ENCODE measurements at regions not wholly inside any gene's neighbourhood (a gene's known extent, or its start where the extent isn't known, plus 50 kb on each side); places are given as distances from the start of the nearest gene placed in this dataset.

GRCh38 chr5:123811831-123812230 is 299.9 kb downstream of the CSNK1G3 start:
- Mint-ChIP-seq H3K27me3 (peaks cover 4% of the 10 kb centered on the region), H3K4me3 (no peak overlapping the region), H3K27ac (no peak overlapping the region), H3K36me3 (no peaks in the 10 kb centered on the region), H3K4me1 (no peaks in the 10 kb centered on the region), H3K9me3 (peaks cover 0 to 5% (median 0%) of the 10 kb centered on the region in 7 donors)
- Histone ChIP-seq H3K27ac (ENCODE audit: insufficient read depth, low read length, poor library complexity, severe bottlenecking) (no peak overlapping the region), H3K36me3 (ENCODE audit: control insufficient read depth, insufficient read depth, low read length) (no peaks in the 10 kb centered on the region), H3K9me3 (ENCODE audit: control insufficient read depth in 2 of 2, low read length in 2 of 2) (no peaks in the 10 kb centered on the region), H3K27me3 (ENCODE audit: control insufficient read depth, insufficient read depth, low read length) (no peaks in the 10 kb centered on the region), H3K4me1 (ENCODE audit: control insufficient read depth, insufficient read depth, low read length, poor library complexity, severe bottlenecking) (no peaks in the 10 kb centered on the region), H3K4me3 (ENCODE audit: low read depth, low read length) (no peak overlapping the region)
- no peak for ATAC-seq (ENCODE audit: low read depth in 2 of 2)
- DNase-seq = no peak

GRCh38 chr5:123810746-123811340 is 298.9 kb downstream of the CSNK1G3 start:
- Histone ChIP-seq H3K9me3 (ENCODE audit: control insufficient read depth in 2 of 2, low read length in 2 of 2) (no peaks in the 10 kb centered on the region), H3K27me3 (ENCODE audit: control insufficient read depth, insufficient read depth, low read length) (no peaks in the 10 kb centered on the region), H3K4me1 (ENCODE audit: control insufficient read depth, insufficient read depth, low read length, poor library complexity, severe bottlenecking) (no peaks in the 10 kb centered on the region), H3K4me3 (ENCODE audit: low read depth, low read length) (no peak overlapping the region), H3K36me3 (ENCODE audit: control insufficient read depth, insufficient read depth, low read length) (no peaks in the 10 kb centered on the region), H3K27ac (ENCODE audit: insufficient read depth, low read length, poor library complexity, severe bottlenecking) (no peak overlapping the region)
- Mint-ChIP-seq H3K27me3 (peaks cover 7% of the 10 kb centered on the region), H3K4me3 (no peak overlapping the region), H3K4me1 (no peaks in the 10 kb centered on the region), H3K27ac (no peak overlapping the region), H3K9me3 (peaks cover 0 to 4% (median 0%) of the 10 kb centered on the region in 7 donors), H3K36me3 (no peaks in the 10 kb centered on the region)
- DNase-seq (no peak), ATAC-seq (ENCODE audit: low read depth in 2 of 2) (no peak)

GRCh38 chr5:123810253-123810652 is 298.3 kb downstream of the CSNK1G3 start:
- peaks cover 0 to 4% (median 0%) of the 10 kb centered on the region in 7 donors for H3K9me3 Mint-ChIP-seq
- ATAC-seq (ENCODE audit: low read depth in 2 of 2) = no peak
- no peak overlapping the region for H3K27ac Mint-ChIP-seq

GRCh38 chr5:123809594-123810221 is 297.7 kb downstream of the CSNK1G3 start:
- Histone ChIP-seq H3K27me3 (ENCODE audit: control insufficient read depth, insufficient read depth, low read length) (no peaks in the 10 kb centered on the region), H3K36me3 (ENCODE audit: control insufficient read depth, insufficient read depth, low read length) (no peaks in the 10 kb centered on the region), H3K9me3 (ENCODE audit: control insufficient read depth in 2 of 2, low read length in 2 of 2) (no peaks in the 10 kb centered on the region), H3K4me1 (ENCODE audit: control insufficient read depth, insufficient read depth, low read length, poor library complexity, severe bottlenecking) (no peaks in the 10 kb centered on the region), H3K4me3 (ENCODE audit: low read depth, low read length) (no peak overlapping the region), H3K27ac (ENCODE audit: insufficient read depth, low read length, poor library complexity, severe bottlenecking) (no peak overlapping the region)
- Mint-ChIP-seq H3K27ac (no peak overlapping the region), H3K9me3 (peaks cover 0 to 4% (median 0%) of the 10 kb centered on the region in 7 donors), H3K4me1 (no peaks in the 10 kb centered on the region), H3K36me3 (no peaks in the 10 kb centered on the region), H3K4me3 (no peak overlapping the region), H3K27me3 (peaks cover 8% of the 10 kb centered on the region)
- DNase-seq (no peak), ATAC-seq (ENCODE audit: low read depth in 2 of 2) (no peak)

More at GRCh38 chr5:123810253-123810652, 298.3 kb downstream of the CSNK1G3 start:
- no peak overlapping the region for H3K4me3 Mint-ChIP-seq
- Histone ChIP-seq H3K27me3 (ENCODE audit: control insufficient read depth, insufficient read depth, low read length) (no peaks in the 10 kb centered on the region), H3K36me3 (ENCODE audit: control insufficient read depth, insufficient read depth, low read length) (no peaks in the 10 kb centered on the region), H3K27ac (ENCODE audit: insufficient read depth, low read length, poor library complexity, severe bottlenecking) (no peak overlapping the region), H3K4me1 (ENCODE audit: control insufficient read depth, insufficient read depth, low read length, poor library complexity, severe bottlenecking) (no peaks in the 10 kb centered on the region), H3K9me3 (ENCODE audit: control insufficient read depth in 2 of 2, low read length in 2 of 2) (no peaks in the 10 kb centered on the region), H3K4me3 (ENCODE audit: low read depth, low read length) (no peak overlapping the region)
- DNase-seq = no peak
- H3K36me3 Mint-ChIP-seq = no peaks in the 10 kb centered on the region
- peaks cover 8% of the 10 kb centered on the region for H3K27me3 Mint-ChIP-seq
- H3K4me1 Mint-ChIP-seq = no peaks in the 10 kb centered on the region

- ATAC-seq (ENCODE audit: low read depth in 2 of 2) = no peak
- Histone ChIP-seq H3K9me3 (ENCODE audit: control insufficient read depth in 2 of 2, low read length in 2 of 2) (no peaks in the 10 kb centered on the region), H3K27ac (ENCODE audit: insufficient read depth, low read length, poor library complexity, severe bottlenecking) (no peak overlapping the region), H3K4me3 (ENCODE audit: low read depth, low read length) (no peak overlapping the region), H3K4me1 (ENCODE audit: control insufficient read depth, insufficient read depth, low read length, poor library complexity, severe bottlenecking) (no peaks in the 10 kb centered on the region), H3K27me3 (ENCODE audit: control insufficient read depth, insufficient read depth, low read length) (no peaks in the 10 kb centered on the region), H3K36me3 (ENCODE audit: control insufficient read depth, insufficient read depth, low read length) (no peaks in the 10 kb centered on the region)
- no peaks in the 10 kb centered on the region for H3K4me1 Mint-ChIP-seq
- H3K9me3 Mint-ChIP-seq = peaks cover 0 to 4% (median 0%) of the 10 kb centered on the region in 7 donors
- H3K27ac Mint-ChIP-seq = no peak overlapping the region
- H3K4me3 Mint-ChIP-seq = no peak overlapping the region
- DNase-seq = no peak
- H3K36me3 Mint-ChIP-seq = no peaks in the 10 kb centered on the region
- H3K27me3 Mint-ChIP-seq = peaks cover 8% of the 10 kb centered on the region
These were observed 296.7 kb downstream of the CSNK1G3 start for GRCh38 chr5:123808461-123809380.

DNA sequence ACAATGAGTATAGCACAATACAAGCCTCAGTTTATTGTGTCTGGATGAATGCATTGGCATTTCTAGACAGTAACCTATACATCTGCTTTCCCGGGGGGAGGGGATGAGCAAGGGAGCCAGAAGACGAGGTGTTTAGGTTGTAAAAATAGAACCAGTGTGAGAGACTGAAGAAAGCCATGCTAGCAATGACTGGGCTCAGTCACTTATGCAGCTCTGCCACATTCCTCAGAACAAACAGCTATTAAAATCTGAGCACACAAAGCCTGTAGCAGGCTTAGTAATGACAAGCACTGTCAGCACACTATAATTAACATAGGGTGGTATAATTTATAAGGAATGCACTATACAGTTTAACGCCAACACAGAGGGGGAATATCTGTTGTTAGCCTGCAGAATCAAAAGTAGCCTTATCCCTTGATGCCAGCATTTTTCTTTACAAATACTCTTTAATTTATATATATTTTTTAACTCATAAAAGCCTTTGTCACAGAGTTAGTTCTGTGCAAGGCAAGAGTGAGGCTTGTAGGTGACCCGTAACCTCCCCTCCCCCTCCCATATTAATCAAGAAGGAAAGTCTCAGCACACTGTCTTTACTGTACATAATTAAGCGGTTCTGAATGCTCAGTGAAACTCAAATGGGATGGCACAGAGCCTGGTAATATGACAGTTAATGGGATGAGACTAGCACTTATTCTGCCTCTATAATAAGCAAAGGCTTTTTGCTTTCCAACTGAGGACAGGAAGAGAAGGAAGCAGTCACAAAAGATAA is 295.4 kb downstream of the CSNK1G3 start:
- Mint-ChIP-seq H3K9me3 (peaks cover 0 to 7% (median 0%) of the 10 kb centered on the region in 7 donors), H3K4me3 (no peak overlapping the region), H3K27ac (no peak overlapping the region), H3K36me3 (no peaks in the 10 kb centered on the region), H3K4me1 (no peaks in the 10 kb centered on the region), H3K27me3 (peaks cover 8% of the 10 kb centered on the region)
- DNase-seq (no peak), ATAC-seq (ENCODE audit: low read depth in 2 of 2) (no peak)
- Histone ChIP-seq H3K9me3 (ENCODE audit: control insufficient read depth in 2 of 2, low read length in 2 of 2) (no peaks in the 10 kb centered on the region), H3K36me3 (ENCODE audit: control insufficient read depth, insufficient read depth, low read length) (no peaks in the 10 kb centered on the region), H3K4me3 (ENCODE audit: low read depth, low read length) (no peak overlapping the region), H3K27me3 (ENCODE audit: control insufficient read depth, insufficient read depth, low read length) (no peaks in the 10 kb centered on the region), H3K27ac (ENCODE audit: insufficient read depth, low read length, poor library complexity, severe bottlenecking) (no peak overlapping the region), H3K4me1 (ENCODE audit: control insufficient read depth, insufficient read depth, low read length, poor library complexity, severe bottlenecking) (no peaks in the 10 kb centered on the region)

GRCh38 chr5:123806644-123807043 is 294.7 kb downstream of the CSNK1G3 start:
- DNase-seq (no peak), ATAC-seq (ENCODE audit: low read depth in 2 of 2) (no peak)
- Mint-ChIP-seq H3K27me3 (peaks cover 5% of the 10 kb centered on the region), H3K27ac (no peak overlapping the region), H3K4me1 (no peaks in the 10 kb centered on the region), H3K9me3 (peaks cover 0 to 7% (median 0%) of the 10 kb centered on the region in 7 donors), H3K4me3 (no peak overlapping the region), H3K36me3 (no peaks in the 10 kb centered on the region)
- Histone ChIP-seq H3K27me3 (ENCODE audit: control insufficient read depth, insufficient read depth, low read length) (no peaks in the 10 kb centered on the region), H3K36me3 (ENCODE audit: control insufficient read depth, insufficient read depth, low read length) (no peaks in the 10 kb centered on the region), H3K9me3 (ENCODE audit: control insufficient read depth in 2 of 2, low read length in 2 of 2) (no peaks in the 10 kb centered on the region), H3K27ac (ENCODE audit: insufficient read depth, low read length, poor library complexity, severe bottlenecking) (no peak overlapping the region), H3K4me3 (ENCODE audit: low read depth, low read length) (no peak overlapping the region), H3K4me1 (ENCODE audit: control insufficient read depth, insufficient read depth, low read length, poor library complexity, severe bottlenecking) (no peaks in the 10 kb centered on the region)
